Natural killer cell (primary cell): ENCODE measurements at regions not wholly inside any gene's neighbourhood (a gene's known extent, or its start where the extent isn't known, plus 50 kb on each side); places are given as distances from the start of the nearest gene placed in this dataset.
"Not testable (repeated sequence)": the region's sequence is repeated elsewhere in the genome, so short reads cannot be mapped to it uniquely, and the experiment has no call there.

Source experiments
- ATAC-seq, 3 donors: fragments of 150-1000 bp in 2 of 3; fragments of 200-7000 bp in 1 of 3; cut with Tn5 transposase; 1 replicate in 1 of 3; 2 replicates in 2 of 3; pipeline ENCODE4 v1.10.0; 2021; ENCODE audit warnings: mild to moderate bottlenecking in 2 of 3, moderate library complexity in 2 of 3
- DNase-seq, 2 donors: peaks; one replicate each; pipeline versions ENCODE4 v3.0.0 to v3.0.0-alpha.2; 2013 to 2021; ENCODE audit warnings: mixed read lengths in 1 of 2
- H3K27ac ChIP-seq: one replicate; pipeline ENCODE4 v1.5.1; 2013; ENCODE audit warnings: mild to moderate bottlenecking, low read length
- H3K27me3 ChIP-seq: one replicate; pipeline ENCODE4 v1.6.1; 2013; ENCODE audit warnings: low read length; ENCODE audit not compliant: control insufficient read depth, insufficient read depth
- H3K36me3 ChIP-seq: one replicate; pipeline ENCODE4 v1.6.1; 2013; ENCODE audit warnings: low read length; ENCODE audit not compliant: control insufficient read depth, insufficient read depth
- H3K4me1 ChIP-seq: one replicate; pipeline ENCODE4 v1.6.1; 2013; ENCODE audit warnings: low read length; ENCODE audit not compliant: control insufficient read depth, insufficient read depth
- H3K4me3 ChIP-seq: one replicate; pipeline ENCODE4 v1.5.1; 2013; ENCODE audit warnings: low read length
- H3K9me3 ChIP-seq: one replicate; pipeline ENCODE4 v1.6.1; 2013; ENCODE audit warnings: low read length; ENCODE audit not compliant: control insufficient read depth, insufficient read depth
- H3K27ac Mint-ChIP-seq, 2 donors: one replicate each; pipeline ENCODE4 v1.8.0; 2022; ENCODE audit warnings: mild to moderate bottlenecking in 2 of 2, mixed read lengths in 2 of 2, moderate library complexity in 1 of 2
- H3K27me3 Mint-ChIP-seq, 2 donors: one replicate each; pipeline ENCODE4 v1.8.0; 2022; ENCODE audit warnings: low read depth in 2 of 2, mixed read lengths in 2 of 2
- H3K36me3 Mint-ChIP-seq: one replicate; pipeline ENCODE4 v1.8.0; 2022; ENCODE audit warnings: mixed read lengths
- H3K4me1 Mint-ChIP-seq, 2 donors: one replicate each; pipeline ENCODE4 v1.8.0; 2022; ENCODE audit warnings: mixed read lengths in 2 of 2
- H3K4me3 Mint-ChIP-seq: one replicate; pipeline ENCODE4 v1.8.0; 2022; ENCODE audit warnings: mild to moderate bottlenecking, moderate library complexity, mixed read lengths
- H3K9me3 Mint-ChIP-seq, 2 donors: one replicate each; pipeline ENCODE4 v1.8.0; 2022; ENCODE audit warnings: mixed read lengths in 2 of 2
- CTCF ChIP-seq: fragments of 200-600 bp; IDR thresholded peaks from one replicate; pipeline ENCODE4 v1.8.0; 2022; ENCODE audit warnings: antibody characterized with exemption
- WGBS: methylation state at CpG from one replicate; pipeline ENCODE4 v1.1.7; 2013; ENCODE audit warnings: missing lambda C conversion rate; ENCODE audit not compliant: insufficient coverage; 5-methylcytosine and 5-hydroxymethylcytosine counted together
- intact Hi-C: fragments of 100-400 bp; cut with micrococcal nuclease; formaldehyde crosslinking; loops from one replicate; pipeline ENCODE4 v1.14.2; 2022

- no peak overlapping the region for H3K4me3 ChIP-seq
- TF ChIP-seq CTCF, result no peak
- Mint-ChIP-seq H3K4me1 (no peaks in the 10 kb centered on the region), H3K4me3 (no peak overlapping the region), H3K27ac (no peak overlapping the region), H3K27me3 (no peaks in the 10 kb centered on the region), H3K36me3 (peaks cover 6% of the 10 kb centered on the region), H3K9me3 (peaks cover 8 to 15% of the 10 kb centered on the region in 2 donors)
- WGBS, result no CpG with 5 or more reads among the region's 1 CpG
- no peaks in the 10 kb centered on the region for H3K9me3 ChIP-seq
- no peaks in the 10 kb centered on the region for H3K4me1 ChIP-seq
- H3K27ac ChIP-seq, result no peak overlapping the region
- ATAC-seq (no peak), DNase-seq (no peak)
- intact Hi-C loops, result no loop called here
- H3K27me3 ChIP-seq, result no peaks in the 10 kb centered on the region
- no peaks in the 10 kb centered on the region for H3K36me3 ChIP-seq
Observed at GRCh38 chr12:60760965-60761364, 1165.1 kb downstream of the SLC16A7 start.

GRCh38 chr12:60801166-60801565 is 1205.3 kb downstream of the SLC16A7 start:
- intact Hi-C loops, H3K27me3 ChIP-seq, H3K4me1 ChIP-seq, H3K4me3 Mint-ChIP-seq, H3K27ac Mint-ChIP-seq, H3K27ac ChIP-seq, H3K4me3 ChIP-seq, H3K36me3 ChIP-seq, H3K9me3 ChIP-seq, DNase-seq, ATAC-seq, H3K27me3 Mint-ChIP-seq, H3K4me1 Mint-ChIP-seq, H3K36me3 Mint-ChIP-seq: not testable (repeated sequence)
- H3K9me3 Mint-ChIP-seq, result peaks cover 10 to 15% of the 10 kb centered on the region in 2 donors
- 85% methylated on average over 1 of the region's 1 CpG for WGBS

- 86% methylated on average over 1 of the region's 2 CpGs for WGBS
Observed at GRCh38 chr12:60803147-60803546, 1207.3 kb downstream of the SLC16A7 start.

GRCh38 chr12:60805364-60805763 is 1209.5 kb downstream of the SLC16A7 start:
- Mint-ChIP-seq H3K4me3 (no peak overlapping the region), H3K4me1 (no peaks in the 10 kb centered on the region), H3K27ac (no peak overlapping the region), H3K27me3 (no peaks in the 10 kb centered on the region), H3K9me3 (peaks cover 7 to 18% of the 10 kb centered on the region in 2 donors), H3K36me3 (no peaks in the 10 kb centered on the region)
- Histone ChIP-seq H3K27me3 (no peaks in the 10 kb centered on the region), H3K27ac (no peak overlapping the region), H3K4me3 (no peak overlapping the region), H3K36me3 (no peaks in the 10 kb centered on the region), H3K4me1 (no peaks in the 10 kb centered on the region), H3K9me3 (no peaks in the 10 kb centered on the region)
- DNase-seq (no peak), ATAC-seq (no peak)
- WGBS, result 79% methylated on average over 4 of the region's 4 CpGs
- intact Hi-C loops, result no loop called here
- TF ChIP-seq CTCF, result no peak

More at GRCh38 chr12:60803147-60803546, 1207.3 kb downstream of the SLC16A7 start:
- Mint-ChIP-seq H3K27me3 (no peaks in the 10 kb centered on the region), H3K36me3 (no peaks in the 10 kb centered on the region), H3K27ac (no peak overlapping the region), H3K4me3 (no peak overlapping the region), H3K4me1 (no peaks in the 10 kb centered on the region), H3K9me3 (peaks cover 11 to 18% of the 10 kb centered on the region in 2 donors)
- intact Hi-C loops, result no loop called here
- H3K4me3 ChIP-seq, result no peak overlapping the region
- ATAC-seq, result no peak
- no peaks in the 10 kb centered on the region for H3K36me3 ChIP-seq
- no peak for TF ChIP-seq CTCF
- H3K27ac ChIP-seq, result no peak overlapping the region
- H3K4me1 ChIP-seq, result no peaks in the 10 kb centered on the region
- peaks cover 4% of the 10 kb centered on the region for H3K9me3 ChIP-seq
- no peaks in the 10 kb centered on the region for H3K27me3 ChIP-seq
- DNase-seq, result no peak
